Right atrium auricular region (tissue), 2 donors: ENCODE measurements at regions not wholly inside any gene's neighbourhood (a gene's known extent, or its start where the extent isn't known, plus 50 kb on each side); places are given as distances from the start of the nearest gene placed in this dataset.
"Not testable (repeated sequence)": the region's sequence is repeated elsewhere in the genome, so short reads cannot be mapped to it uniquely, and the experiment has no call there.

Experiments
- DNase-seq: peaks from one replicate; pipeline ENCODE4 v3.0.0-alpha.2; 2019; ENCODE audit warnings: low spot score
- H3K27ac ChIP-seq, 2 donors: fragments of 200-600 bp; sonication (generic); 1 replicate in 1 of 2; 2 replicates in 1 of 2; pipeline ENCODE4 v1.5.1; 2016 to 2019
- H3K27me3 ChIP-seq, 2 donors: fragments of 200-600 bp; sonication (generic); one replicate each; pipeline versions ENCODE4 v1.5.1 to v1.6.0; 2017 to 2019
- H3K36me3 ChIP-seq: fragments of 200-600 bp; sonication (generic); one replicate; pipeline ENCODE4 v1.5.1; 2016
- H3K4me1 ChIP-seq, 2 donors: fragments of 200-600 bp; sonication (generic); one replicate each; pipeline versions ENCODE4 v1.5.1 to v1.6.0; 2017 to 2019
- H3K4me3 ChIP-seq, 2 donors: fragments of 200-600 bp; sonication (generic); 1 replicate in 1 of 2; 2 replicates in 1 of 2; pipeline ENCODE4 v1.5.1; 2017 to 2019; ENCODE audit warnings: mild to moderate bottlenecking in 1 of 2, moderate library complexity in 1 of 2
- H3K9me3 ChIP-seq, 2 donors: fragments of 200-600 bp; sonication (generic); one replicate each; pipeline ENCODE4 v1.5.1; 2019
- CTCF ChIP-seq, 2 donors: fragments of 200-600 bp; sonication (generic); IDR thresholded peaks; one replicate each; pipeline ENCODE4 v1.5.1; 2019; ENCODE audit warnings: antibody characterized with exemption in 2 of 2

GRCh38 chr2:193219413-193219812 lies 1024.7 kb upstream of the TMEFF2 start:
- H3K9me3 ChIP-seq, result peaks cover 0 to 3% of the 10 kb centered on the region in 2 donors
- H3K36me3 ChIP-seq, result no peaks in the 10 kb centered on the region
- H3K4me3 ChIP-seq, result no peak overlapping the region
- H3K27me3 ChIP-seq, result no peaks in the 10 kb centered on the region
- no peak for TF ChIP-seq CTCF (IDR thresholded peaks at IDR 0.05)
- no peak overlapping the region for H3K27ac ChIP-seq
- no peak for DNase-seq
- no peaks in the 10 kb centered on the region for H3K4me1 ChIP-seq

GRCh38 chr2:193201583-193201982 lies 1006.9 kb upstream of the TMEFF2 start:
- H3K27me3 ChIP-seq, result no peaks in the 10 kb centered on the region
- H3K4me1 ChIP-seq, result no peaks in the 10 kb centered on the region
- no peak for TF ChIP-seq CTCF (IDR thresholded peaks at IDR 0.05)
- no peaks in the 10 kb centered on the region for H3K36me3 ChIP-seq
- no peaks in the 10 kb centered on the region for H3K9me3 ChIP-seq
- no peak overlapping the region for H3K4me3 ChIP-seq
- no peak overlapping the region for H3K27ac ChIP-seq
- DNase-seq, result no peak

GRCh38 chr2:193199322-193199721 lies 1004.6 kb upstream of the TMEFF2 start:
- Histone ChIP-seq H3K4me3 (no peak overlapping the region), H3K27me3 (no peaks in the 10 kb centered on the region), H3K27ac (no peak overlapping the region), H3K4me1 (no peaks in the 10 kb centered on the region), H3K9me3 (no peaks in the 10 kb centered on the region), H3K36me3 (no peaks in the 10 kb centered on the region)
- DNase-seq, result no peak
- no peak for TF ChIP-seq CTCF (IDR thresholded peaks at IDR 0.05)

- no peak overlapping the region for H3K27ac ChIP-seq
- H3K4me1 ChIP-seq, result no peaks in the 10 kb centered on the region
- no peak for TF ChIP-seq CTCF (IDR thresholded peaks at IDR 0.05)
- H3K4me3 ChIP-seq, result no peak overlapping the region
- H3K36me3 ChIP-seq, result no peaks in the 10 kb centered on the region
- H3K27me3 ChIP-seq, result no peaks in the 10 kb centered on the region
- DNase-seq, result no peak
- H3K9me3 ChIP-seq, result no peaks in the 10 kb centered on the region
These were observed 993.1 kb upstream of the TMEFF2 start for GRCh38 chr2:193187816-193188215.

GRCh38 chr2:193170981-193171380 lies 976.2 kb upstream of the TMEFF2 start:
- not testable (repeated sequence) for H3K4me1 ChIP-seq, H3K36me3 ChIP-seq, H3K4me3 ChIP-seq, H3K9me3 ChIP-seq, DNase-seq, H3K27ac ChIP-seq, H3K27me3 ChIP-seq

- H3K27me3 ChIP-seq, result no peaks in the 10 kb centered on the region
- no peaks in the 10 kb centered on the region for H3K4me1 ChIP-seq
- DNase-seq, result no peak
- H3K4me3 ChIP-seq, result no peak overlapping the region
- no peak for TF ChIP-seq CTCF (IDR thresholded peaks at IDR 0.05)
- H3K27ac ChIP-seq, result no peak overlapping the region
- no peaks in the 10 kb centered on the region for H3K36me3 ChIP-seq
- no peaks in the 10 kb centered on the region for H3K9me3 ChIP-seq
These were observed 961.7 kb upstream of the TMEFF2 start for GRCh38 chr2:193156480-193156879.
